Suprapubic skin (tissue), 4 donors: ENCODE measurements at regions not wholly inside any gene's neighbourhood (a gene's known extent, or its start where the extent isn't known, plus 50 kb on each side); places are given as distances from the start of the nearest gene placed in this dataset.

Source experiments
- DNase-seq, 2 donors: peaks; one replicate each; pipeline ENCODE4 v3.0.0-alpha.2; 2019; ENCODE audit warnings: low spot score in 2 of 2
- H3K27ac ChIP-seq: fragments of 200-600 bp; sonication (generic); one replicate; pipeline ENCODE4 v1.5.1; 2019
- H3K27me3 ChIP-seq: fragments of 200-600 bp; sonication (generic); one replicate; pipeline ENCODE4 v1.5.1; 2019
- H3K36me3 ChIP-seq: fragments of 200-600 bp; sonication (generic); one replicate; pipeline ENCODE4 v1.5.1; 2019
- H3K4me1 ChIP-seq: fragments of 200-600 bp; sonication (generic); one replicate; pipeline ENCODE4 v1.5.1; 2019
- H3K4me3 ChIP-seq: fragments of 200-600 bp; sonication (generic); one replicate; pipeline ENCODE4 v1.5.1; 2019; ENCODE audit warnings: mild to moderate bottlenecking
- H3K9me3 ChIP-seq: fragments of 200-600 bp; sonication (generic); one replicate; pipeline ENCODE4 v1.5.1; 2019
- EP300 ChIP-seq: sonication (generic); formaldehyde crosslinking; IDR thresholded peaks from one replicate; pipeline ENCODE4 v1.6.1; 2017; ENCODE audit warnings: antibody characterized with exemption
- POLR2A ChIP-seq, 2 donors: fragments of 450-650 bp; IDR thresholded peaks; one replicate each; pipeline ENCODE4 v1.6.1; 2017; ENCODE audit warnings: antibody characterized with exemption in 2 of 2, mild to moderate bottlenecking in 2 of 2, moderate library complexity in 2 of 2
- POLR2AphosphoS5 ChIP-seq, 3 donors: sonication (generic); formaldehyde crosslinking; IDR thresholded peaks; one replicate each; pipeline ENCODE4 v1.6.1; 2017; ENCODE audit warnings: antibody characterized with exemption in 3 of 3
- whole genome bisulfite sequencing: methylation state at CpG from one replicate; pipeline ENCODE4 v1.1.5; 2018; 5-methylcytosine and 5-hydroxymethylcytosine counted together
- TF ChIP-seq, protein P1 (sequence below), 2 donors: fragments of 200-600 bp in 1 of 2; fragments of 450-650 bp in 1 of 2; sonication (generic) in 1 of 2; IDR thresholded peaks; one replicate each; pipeline ENCODE4 v1.5.1; 2016 to 2019; ENCODE audit warnings: antibody characterized with exemption in 2 of 2, mild to moderate bottlenecking in 1 of 2, moderate library complexity in 1 of 2

DNA sequence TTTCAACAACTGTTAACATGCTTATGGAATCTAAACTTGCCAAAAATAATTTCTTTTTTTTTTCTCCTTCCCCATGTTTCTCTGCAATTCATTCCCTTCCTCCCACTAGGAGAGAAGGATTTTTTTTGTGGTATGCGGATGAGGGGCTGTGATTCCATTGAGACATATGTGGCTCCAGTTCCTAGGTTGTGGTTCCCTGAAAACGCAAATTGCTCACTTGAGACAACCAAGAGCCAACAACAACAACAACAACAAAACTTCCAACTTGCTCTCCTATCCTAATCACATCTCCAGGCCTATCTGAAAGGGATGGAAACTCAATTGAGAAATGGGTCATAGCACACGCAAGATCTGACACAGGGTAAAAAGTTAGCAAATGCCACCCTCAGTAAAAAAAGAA, 406.5 kb upstream of the TGFBR2 start:
- 80% methylated on average over 3 of the region's 3 CpGs for WGBS
- Histone ChIP-seq H3K4me1 (no peaks in the 10 kb centered on the region), H3K27me3 (no peaks in the 10 kb centered on the region), H3K4me3 (no peak overlapping the region), H3K9me3 (no peaks in the 10 kb centered on the region), H3K36me3 (no peaks in the 10 kb centered on the region), H3K27ac (no peak overlapping the region)
- no peak for TF ChIP-seq POLR2A (IDR thresholded peaks at IDR 0.05)
- TF ChIP-seq, protein P1, sequence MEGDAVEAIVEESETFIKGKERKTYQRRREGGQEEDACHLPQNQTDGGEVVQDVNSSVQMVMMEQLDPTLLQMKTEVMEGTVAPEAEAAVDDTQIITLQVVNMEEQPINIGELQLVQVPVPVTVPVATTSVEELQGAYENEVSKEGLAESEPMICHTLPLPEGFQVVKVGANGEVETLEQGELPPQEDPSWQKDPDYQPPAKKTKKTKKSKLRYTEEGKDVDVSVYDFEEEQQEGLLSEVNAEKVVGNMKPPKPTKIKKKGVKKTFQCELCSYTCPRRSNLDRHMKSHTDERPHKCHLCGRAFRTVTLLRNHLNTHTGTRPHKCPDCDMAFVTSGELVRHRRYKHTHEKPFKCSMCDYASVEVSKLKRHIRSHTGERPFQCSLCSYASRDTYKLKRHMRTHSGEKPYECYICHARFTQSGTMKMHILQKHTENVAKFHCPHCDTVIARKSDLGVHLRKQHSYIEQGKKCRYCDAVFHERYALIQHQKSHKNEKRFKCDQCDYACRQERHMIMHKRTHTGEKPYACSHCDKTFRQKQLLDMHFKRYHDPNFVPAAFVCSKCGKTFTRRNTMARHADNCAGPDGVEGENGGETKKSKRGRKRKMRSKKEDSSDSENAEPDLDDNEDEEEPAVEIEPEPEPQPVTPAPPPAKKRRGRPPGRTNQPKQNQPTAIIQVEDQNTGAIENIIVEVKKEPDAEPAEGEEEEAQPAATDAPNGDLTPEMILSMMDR (IDR thresholded peaks at IDR 0.05), result no peak
- no peak for TF ChIP-seq EP300
- no peak for TF ChIP-seq POLR2AphosphoS5 (IDR thresholded peaks at IDR 0.05)
- no peak for DNase-seq

DNA sequence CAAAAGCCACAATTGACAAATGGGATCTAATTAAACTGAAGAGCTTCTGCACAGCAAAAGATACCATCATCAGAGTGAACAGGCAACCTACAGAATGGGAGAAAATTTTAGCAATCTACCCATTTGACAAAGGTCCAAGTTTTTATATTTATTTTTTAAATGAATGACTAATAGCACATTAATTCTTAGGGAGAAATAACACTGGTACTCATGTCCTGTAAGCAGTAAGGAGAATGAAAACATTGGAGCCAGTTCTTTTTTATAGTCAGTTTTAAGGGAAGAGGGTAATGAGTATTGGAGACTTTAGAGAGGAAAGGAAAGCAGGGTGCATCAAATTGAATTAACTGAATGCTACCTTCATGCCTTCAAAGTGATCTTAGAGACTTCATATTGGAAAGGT, 404.7 kb upstream of the TGFBR2 start:
- H3K36me3 ChIP-seq, result no peaks in the 10 kb centered on the region
- H3K4me3 ChIP-seq, result no peak overlapping the region
- TF ChIP-seq POLR2A (IDR thresholded peaks at IDR 0.05) (no peak), EP300 (no peak), POLR2AphosphoS5 (IDR thresholded peaks at IDR 0.05) (no peak)
- TF ChIP-seq, protein P1 (IDR thresholded peaks at IDR 0.05), result no peak
- DNase-seq, result no peak
- H3K9me3 ChIP-seq, result no peaks in the 10 kb centered on the region
- H3K27ac ChIP-seq, result no peak overlapping the region
- no peaks in the 10 kb centered on the region for H3K27me3 ChIP-seq
- no peaks in the 10 kb centered on the region for H3K4me1 ChIP-seq

DNA sequence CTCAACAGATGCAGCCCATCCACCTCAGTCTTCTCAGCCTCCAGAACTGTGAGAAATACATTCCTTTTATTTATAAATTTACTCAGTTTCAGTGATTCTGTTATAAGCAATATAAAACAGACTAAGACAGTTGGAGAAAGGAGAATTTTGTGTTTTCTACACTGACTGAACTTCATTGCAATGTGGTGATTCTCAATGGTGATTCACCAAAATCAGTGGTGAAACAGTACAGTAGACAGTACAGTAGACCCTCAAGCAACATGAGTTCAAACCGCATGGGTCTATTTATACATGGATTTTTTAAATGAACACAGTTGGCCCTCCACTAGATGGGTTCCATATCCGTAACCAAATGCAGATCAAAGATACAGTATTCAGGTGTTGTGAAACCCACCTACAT, 403.1 kb upstream of the TGFBR2 start:
- no peak overlapping the region for H3K4me3 ChIP-seq
- no peak for DNase-seq
- H3K27me3 ChIP-seq, result no peaks in the 10 kb centered on the region
- 98% methylated on average over 2 of the region's 2 CpGs for WGBS
- no peak overlapping the region for H3K27ac ChIP-seq
- no peaks in the 10 kb centered on the region for H3K4me1 ChIP-seq
- no peaks in the 10 kb centered on the region for H3K9me3 ChIP-seq
- TF ChIP-seq, protein P1 (IDR thresholded peaks at IDR 0.05), result no peak
- TF ChIP-seq POLR2A (IDR thresholded peaks at IDR 0.05) (no peak), EP300 (no peak), POLR2AphosphoS5 (IDR thresholded peaks at IDR 0.05) (no peak)
- no peaks in the 10 kb centered on the region for H3K36me3 ChIP-seq

DNA sequence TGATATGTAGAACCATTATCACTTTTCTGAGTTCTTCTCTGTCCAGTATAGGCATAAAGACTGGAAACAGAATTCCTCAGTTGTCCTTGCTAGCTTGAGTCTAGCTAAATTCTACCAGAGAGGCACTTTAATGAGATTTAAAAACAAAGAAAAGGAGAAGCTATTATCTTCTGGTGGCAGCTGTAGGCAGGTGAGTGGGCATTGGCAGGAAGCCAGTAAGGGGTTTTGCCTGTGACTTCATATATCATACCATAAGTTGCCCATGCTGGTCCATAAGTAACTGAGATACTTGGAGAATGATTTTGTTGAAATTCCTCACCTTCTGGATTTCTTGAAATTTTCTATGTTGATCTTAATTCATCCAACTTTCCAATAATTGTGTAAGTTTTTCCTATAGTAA, 402.3 kb upstream of the TGFBR2 start:
- H3K36me3 ChIP-seq, result no peaks in the 10 kb centered on the region
- no peak overlapping the region for H3K27ac ChIP-seq
- H3K4me1 ChIP-seq, result no peaks in the 10 kb centered on the region
- H3K9me3 ChIP-seq, result no peaks in the 10 kb centered on the region
- H3K4me3 ChIP-seq, result no peak overlapping the region
- DNase-seq, result no peak
- no peak for TF ChIP-seq POLR2A (IDR thresholded peaks at IDR 0.05)
- TF ChIP-seq POLR2AphosphoS5 (IDR thresholded peaks at IDR 0.05), result no peak
- no peak for TF ChIP-seq EP300
- TF ChIP-seq, protein P1 (IDR thresholded peaks at IDR 0.05), result no peak
- no peaks in the 10 kb centered on the region for H3K27me3 ChIP-seq

DNA sequence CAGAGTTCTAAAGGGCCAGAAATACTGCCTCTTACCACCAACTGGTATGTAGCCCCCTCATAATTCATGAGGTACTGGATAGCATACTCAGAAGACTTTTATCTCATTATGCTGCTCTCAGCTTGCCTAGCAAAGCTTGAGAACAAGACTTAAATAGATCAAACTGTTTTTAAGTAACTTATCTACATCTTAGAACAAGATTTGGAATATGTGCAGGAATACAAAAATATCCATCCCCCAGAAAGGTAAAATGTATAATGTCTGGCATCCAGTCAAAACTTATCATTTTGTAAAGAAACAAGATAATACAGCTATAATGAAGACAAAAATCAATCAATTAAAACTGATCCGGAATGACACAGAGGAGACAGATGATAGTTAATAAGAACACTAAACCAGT, 400.4 kb upstream of the TGFBR2 start:
- DNase-seq, result no peak
- Histone ChIP-seq H3K9me3 (no peaks in the 10 kb centered on the region), H3K36me3 (no peaks in the 10 kb centered on the region), H3K4me1 (no peaks in the 10 kb centered on the region), H3K4me3 (no peak overlapping the region), H3K27me3 (no peaks in the 10 kb centered on the region), H3K27ac (no peak overlapping the region)
- WGBS, result 90% methylated on average over 1 of the region's 1 CpG
- TF ChIP-seq, protein P1 (IDR thresholded peaks at IDR 0.05), result no peak
- TF ChIP-seq EP300 (no peak), POLR2AphosphoS5 (IDR thresholded peaks at IDR 0.05) (no peak), POLR2A (IDR thresholded peaks at IDR 0.05) (no peak)
